HepG2 (cell line): ENCODE measurements at regions not wholly inside any gene's neighbourhood (a gene's known extent, or its start where the extent isn't known, plus 50 kb on each side); places are given as distances from the start of the nearest gene placed in this dataset.

Source experiments
- ATAC-seq: fragments of 200-7000 bp; cut with Tn5 transposase; 3 replicates; pipeline ENCODE4 v1.9.1; 2020; ENCODE audit warnings: mild to moderate bottlenecking, moderate library complexity
- BruUV-seq: library from RNA; stranded (reverse); fragments of 400-500 nt; replicated peaks from 2 replicates; lab custom pipeline; 2021; lab: Mats Ljungman, UMichigan
- CTCF ChIA-PET: fragments of 300-600 bp; formaldehyde crosslinking; extraction: SDS; loops from one replicate; lab custom pipeline; 2021; ENCODE audit warnings: low total read pairs, inconsistent platforms, low intra/inter-chr PET ratio; lab: Yijun Ruan, JAX
- POLR2A ChIA-PET: fragments of 350-600 bp; sonication (Branson Sonifier 250); formaldehyde crosslinking; loops from one replicate; lab custom pipeline; 2020; ENCODE audit warnings: antibody characterized with exemption, inconsistent platforms; lab: Yijun Ruan, JAX
- DNase-seq: peaks from one replicate; pipeline ENCODE4 v3.0.0-alpha.2; 2015; ENCODE audit warnings: low spot score
- FAIRE-seq: peaks from 3 replicates; lab custom pipeline; 2011; peaks lifted over from hg19 to GRCh38; lab: Jason Lieb, UNC
- H2AFZ ChIP-seq: one replicate; pipeline ENCODE4 v1.6.1; 2011; ENCODE audit warnings: low read length, inconsistent platforms
- H3K27ac ChIP-seq: fragments of 300-600 bp; 3 replicates; pipeline ENCODE4 v1.8.0; 2011; ENCODE audit warnings: mixed run types, mild to moderate bottlenecking, mixed read lengths, low read length, inconsistent platforms; ENCODE audit not compliant: insufficient read depth; ENCODE audit errors: extremely low read length
- H3K27me3 ChIP-seq, 2 experiments: fragments of 200-600 bp in 1 of 2; 2 replicates in 1 of 2; 3 replicates in 1 of 2; pipeline versions ENCODE4 v1.6.0 to v1.8.0; 2011; ENCODE audit warnings: low read length in 2 of 2, mild to moderate bottlenecking in 2 of 2, moderate library complexity in 2 of 2, inconsistent platforms in 1 of 2; ENCODE audit not compliant: insufficient read depth in 2 of 2, control insufficient read depth in 1 of 2
- H3K36me3 ChIP-seq, 2 experiments: fragments of 200-600 bp in 1 of 2; replicated peaks in 1 of 2; 2 replicates in 1 of 2; 3 replicates in 1 of 2; pipeline versions ENCODE4 v1.5.1 to v1.8.0; 2011; ENCODE audit warnings: low read length in 2 of 2, inconsistent platforms in 1 of 2; ENCODE audit not compliant: insufficient read depth in 2 of 2, control insufficient read depth in 1 of 2
- H3K4me1 ChIP-seq: 2 replicates; pipeline ENCODE4 v1.5.1; 2012; ENCODE audit warnings: low read length, inconsistent platforms; ENCODE audit not compliant: insufficient read depth
- H3K4me2 ChIP-seq: 2 replicates; pipeline ENCODE4 v1.6.0; 2011; ENCODE audit warnings: low read depth, low read length, inconsistent platforms
- H3K4me3 ChIP-seq, 3 experiments: fragments of 200-600 bp in 1 of 3; sonication (generic), shearing (Covaris generic) in 1 of 3; replicated peaks in 1 of 3; 2 replicates each; pipeline ENCODE4 v1.5.1; 2011 to 2016; ENCODE audit warnings: low read length in 3 of 3, inconsistent platforms in 2 of 3, low read depth in 2 of 3, mild to moderate bottlenecking in 2 of 3, control low read depth in 1 of 3, mixed read lengths in 1 of 3; ENCODE audit not compliant: insufficient read depth in 1 of 3
- H3K79me2 ChIP-seq: one replicate; pipeline ENCODE4 v1.6.1; 2011; ENCODE audit warnings: low read length, inconsistent platforms; ENCODE audit not compliant: insufficient read depth
- H3K9ac ChIP-seq: 2 replicates; pipeline ENCODE4 v1.6.0; 2011; ENCODE audit warnings: mild to moderate bottlenecking, low read depth, low read length, inconsistent platforms; ENCODE audit not compliant: insufficient read depth
- H3K9me3 ChIP-seq: 2 replicates; pipeline ENCODE4 v1.5.1; 2012; ENCODE audit warnings: mild to moderate bottlenecking, low read length
- H4K20me1 ChIP-seq: 2 replicates; pipeline ENCODE4 v1.6.0; 2011; ENCODE audit warnings: inconsistent platforms, mild to moderate bottlenecking, low read length, moderate library complexity; ENCODE audit not compliant: insufficient read depth
- HNRNPUL1 ChIP-seq: fragments of 200-400 bp; formaldehyde crosslinking; IDR thresholded peaks from 2 replicates; pipeline ENCODE4 v1.6.1; 2017; ENCODE audit warnings: low read depth, mild to moderate bottlenecking, low read length, moderate library complexity
- SRF ChIP-seq: IDR thresholded peaks from 2 replicates; pipeline ENCODE4 v1.6.1; 2011; ENCODE audit warnings: mild to moderate bottlenecking, low read depth, low read length, moderate library complexity
- ZNF619 ChIP-seq: sonication (generic); formaldehyde crosslinking; IDR thresholded peaks from 2 replicates; pipeline ENCODE4 v1.4.0; 2020; ENCODE audit warnings: mild to moderate bottlenecking, missing genetic modification reagents
- WGBS: methylation state at CpG from one replicate; pipeline ENCODE4 v1.1.6; 2017; ENCODE audit warnings: low lambda C conversion rate; 5-methylcytosine and 5-hydroxymethylcytosine counted together
- in situ Hi-C: cut with HindIII; loops from 2 replicates; pipeline ENCODE4 v1.10.0; 2017; ENCODE audit warnings: low pct_unique_long_range_greater_than_20kb; ENCODE audit not compliant: extremely low pct_ligation_motif_present
- intact Hi-C: fragments of 100-400 bp; cut with micrococcal nuclease; formaldehyde crosslinking; loops from one replicate; pipeline ENCODE4 v1.10.0; 2022; ENCODE audit not compliant: unreplicated experiment
- TF ChIP-seq, protein P1 (sequence below): sonication (generic); formaldehyde crosslinking; IDR thresholded peaks from 2 replicates; pipeline ENCODE4 v1.5.0; 2020; ENCODE audit warnings: mild to moderate bottlenecking, missing genetic modification reagents, moderate library complexity
- TF ChIP-seq, protein P2 (sequence below): sonication (generic); formaldehyde crosslinking; IDR thresholded peaks from 2 replicates; pipeline ENCODE4 v1.4.0; 2020; ENCODE audit warnings: mild to moderate bottlenecking, missing genetic modification reagents
- TF ChIP-seq, protein P3 (sequence below): sonication (generic); formaldehyde crosslinking; conservative IDR thresholded peaks from 2 replicates; pipeline ENCODE4 v1.8.0; 2022; ENCODE audit warnings: mild to moderate bottlenecking, moderate library complexity, missing genetic modification reagents

DNA sequence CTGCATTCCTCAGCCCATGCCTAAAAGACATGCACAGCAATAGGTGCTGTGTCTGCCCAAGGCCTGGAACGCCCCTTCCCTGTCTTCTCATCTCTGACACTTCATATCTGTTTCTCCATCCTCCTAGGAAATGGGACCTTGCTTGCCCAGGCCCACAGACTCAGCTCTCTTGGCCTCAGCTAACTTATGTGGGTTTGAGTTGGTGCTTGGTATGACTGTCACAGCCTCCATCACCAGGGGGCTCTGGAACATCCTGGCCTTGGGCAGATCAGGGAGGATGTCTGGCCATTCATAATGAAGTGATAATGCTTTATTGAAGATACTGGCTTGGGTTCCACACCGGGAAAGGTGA, 156.7 kb upstream of the SMAD3 start:
- DNase-seq = no peak
- intact Hi-C loops = no loop called here
- in situ Hi-C loops = no loop called here
- no TSS peak for BruUV-seq
- POLR2A ChIA-PET = no interaction called here
- no peak overlapping the region for H3K9ac ChIP-seq
- TF ChIP-seq, protein P1, sequence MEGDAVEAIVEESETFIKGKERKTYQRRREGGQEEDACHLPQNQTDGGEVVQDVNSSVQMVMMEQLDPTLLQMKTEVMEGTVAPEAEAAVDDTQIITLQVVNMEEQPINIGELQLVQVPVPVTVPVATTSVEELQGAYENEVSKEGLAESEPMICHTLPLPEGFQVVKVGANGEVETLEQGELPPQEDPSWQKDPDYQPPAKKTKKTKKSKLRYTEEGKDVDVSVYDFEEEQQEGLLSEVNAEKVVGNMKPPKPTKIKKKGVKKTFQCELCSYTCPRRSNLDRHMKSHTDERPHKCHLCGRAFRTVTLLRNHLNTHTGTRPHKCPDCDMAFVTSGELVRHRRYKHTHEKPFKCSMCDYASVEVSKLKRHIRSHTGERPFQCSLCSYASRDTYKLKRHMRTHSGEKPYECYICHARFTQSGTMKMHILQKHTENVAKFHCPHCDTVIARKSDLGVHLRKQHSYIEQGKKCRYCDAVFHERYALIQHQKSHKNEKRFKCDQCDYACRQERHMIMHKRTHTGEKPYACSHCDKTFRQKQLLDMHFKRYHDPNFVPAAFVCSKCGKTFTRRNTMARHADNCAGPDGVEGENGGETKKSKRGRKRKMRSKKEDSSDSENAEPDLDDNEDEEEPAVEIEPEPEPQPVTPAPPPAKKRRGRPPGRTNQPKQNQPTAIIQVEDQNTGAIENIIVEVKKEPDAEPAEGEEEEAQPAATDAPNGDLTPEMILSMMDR = peak; percentile 33
- TF ChIP-seq HNRNPUL1 (no peak), SRF (no peak), ZNF619 (no peak)
- TF ChIP-seq, protein P2, sequence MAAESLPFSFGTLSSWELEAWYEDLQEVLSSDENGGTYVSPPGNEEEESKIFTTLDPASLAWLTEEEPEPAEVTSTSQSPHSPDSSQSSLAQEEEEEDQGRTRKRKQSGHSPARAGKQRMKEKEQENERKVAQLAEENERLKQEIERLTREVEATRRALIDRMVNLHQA (CRISPR knock-in tag) = no peak
- TF ChIP-seq, protein P3, sequence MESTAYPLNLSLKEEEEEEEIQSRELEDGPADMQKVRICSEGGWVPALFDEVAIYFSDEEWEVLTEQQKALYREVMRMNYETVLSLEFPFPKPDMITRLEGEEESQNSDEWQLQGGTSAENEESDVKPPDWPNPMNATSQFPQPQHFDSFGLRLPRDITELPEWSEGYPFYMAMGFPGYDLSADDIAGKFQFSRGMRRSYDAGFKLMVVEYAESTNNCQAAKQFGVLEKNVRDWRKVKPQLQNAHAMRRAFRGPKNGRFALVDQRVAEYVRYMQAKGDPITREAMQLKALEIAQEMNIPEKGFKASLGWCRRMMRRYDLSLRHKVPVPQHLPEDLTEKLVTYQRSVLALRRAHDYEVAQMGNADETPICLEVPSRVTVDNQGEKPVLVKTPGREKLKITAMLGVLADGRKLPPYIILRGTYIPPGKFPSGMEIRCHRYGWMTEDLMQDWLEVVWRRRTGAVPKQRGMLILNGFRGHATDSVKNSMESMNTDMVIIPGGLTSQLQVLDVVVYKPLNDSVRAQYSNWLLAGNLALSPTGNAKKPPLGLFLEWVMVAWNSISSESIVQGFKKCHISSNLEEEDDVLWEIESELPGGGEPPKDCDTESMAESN (CRISPR knock-in tag) = no peak
- TF ChIP-seq, all 625 proteins: peak for 1
- CTCF ChIA-PET = no interaction called here
- H2AFZ ChIP-seq = no peak overlapping the region
- H3K27me3 ChIP-seq = peaks cover 3 to 22% of the 10 kb centered on the region in 2 experiments; a peak in 3 of 5 replicates
- H4K20me1 ChIP-seq = no peaks in the 10 kb centered on the region
- 50% methylated on average over 2 of the region's 2 CpGs for WGBS
- H3K9me3 ChIP-seq = peaks cover 4% of the 10 kb centered on the region; the same call in 1 of the 2 replicates
- H3K4me3 ChIP-seq = peak overlapping the region in 1 of 3 experiments; percentile 53; a peak in 1 of 6 replicates
- no peaks in the 10 kb centered on the region for H3K36me3 ChIP-seq
- no peaks in the 10 kb centered on the region for H3K79me2 ChIP-seq
- peak overlapping the region; percentile 77 for H3K4me2 ChIP-seq
- peak; percentile 39 for FAIRE-seq
- H3K4me1 ChIP-seq = peaks cover 16% of the 10 kb centered on the region
- peak; percentile 63 for ATAC-seq
- no peak overlapping the region for H3K27ac ChIP-seq
